Adrenal gland (tissue), 5 donors: ENCODE measurements at regions not wholly inside any gene's neighbourhood (a gene's known extent, or its start where the extent isn't known, plus 50 kb on each side); places are given as distances from the start of the nearest gene placed in this dataset.

ENCODE experiments used
- POLR2A ChIP-seq, 2 donors: fragments of 450-650 bp; IDR thresholded peaks; one replicate each; pipeline ENCODE4 v1.6.1; 2017; ENCODE audit warnings: antibody characterized with exemption in 2 of 2, mild to moderate bottlenecking in 2 of 2, moderate library complexity in 1 of 2
- TF ChIP-seq, protein P1 (sequence below), 6 experiments: fragments of 450-650 bp in 4 of 6; fragments of 200-600 bp in 2 of 6; sonication (generic) in 1 of 6; IDR thresholded peaks; 1 replicate in 5 of 6; 2 replicates in 1 of 6; pipeline versions ENCODE4 v1.5.1 to v1.8.0; 2016 to 2021; ENCODE audit warnings: antibody characterized with exemption in 6 of 6, mild to moderate bottlenecking in 2 of 6, moderate library complexity in 1 of 6
- donor health status: DM: no; HTN: no; CAD: no.

DNA sequence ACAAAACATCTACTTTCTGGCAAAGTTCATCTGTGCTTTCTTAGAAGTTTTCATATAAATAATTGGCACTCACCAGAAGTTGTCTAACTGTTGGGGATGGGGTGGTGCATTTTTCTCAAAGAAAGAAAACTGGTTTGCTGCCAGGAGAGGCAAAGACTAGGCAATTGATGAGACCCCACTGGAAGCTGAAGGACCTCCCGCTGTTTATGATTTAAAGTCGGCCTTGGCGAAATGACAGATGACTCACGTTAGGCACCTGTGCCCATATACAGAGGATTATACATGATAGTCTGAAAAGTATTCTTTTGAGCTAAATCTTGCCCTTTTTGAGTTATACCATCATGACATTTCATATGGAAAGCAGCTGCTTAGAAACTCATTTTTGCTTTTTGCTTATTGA lies 193.0 kb upstream of the ZFHX3 start:
- TF ChIP-seq, protein P1, sequence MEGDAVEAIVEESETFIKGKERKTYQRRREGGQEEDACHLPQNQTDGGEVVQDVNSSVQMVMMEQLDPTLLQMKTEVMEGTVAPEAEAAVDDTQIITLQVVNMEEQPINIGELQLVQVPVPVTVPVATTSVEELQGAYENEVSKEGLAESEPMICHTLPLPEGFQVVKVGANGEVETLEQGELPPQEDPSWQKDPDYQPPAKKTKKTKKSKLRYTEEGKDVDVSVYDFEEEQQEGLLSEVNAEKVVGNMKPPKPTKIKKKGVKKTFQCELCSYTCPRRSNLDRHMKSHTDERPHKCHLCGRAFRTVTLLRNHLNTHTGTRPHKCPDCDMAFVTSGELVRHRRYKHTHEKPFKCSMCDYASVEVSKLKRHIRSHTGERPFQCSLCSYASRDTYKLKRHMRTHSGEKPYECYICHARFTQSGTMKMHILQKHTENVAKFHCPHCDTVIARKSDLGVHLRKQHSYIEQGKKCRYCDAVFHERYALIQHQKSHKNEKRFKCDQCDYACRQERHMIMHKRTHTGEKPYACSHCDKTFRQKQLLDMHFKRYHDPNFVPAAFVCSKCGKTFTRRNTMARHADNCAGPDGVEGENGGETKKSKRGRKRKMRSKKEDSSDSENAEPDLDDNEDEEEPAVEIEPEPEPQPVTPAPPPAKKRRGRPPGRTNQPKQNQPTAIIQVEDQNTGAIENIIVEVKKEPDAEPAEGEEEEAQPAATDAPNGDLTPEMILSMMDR (IDR thresholded peaks at IDR 0.05): no peak
- TF ChIP-seq POLR2A (IDR thresholded peaks at IDR 0.05): no peak
